WTC11 (cell line): ENCODE measurements at regions not wholly inside any gene's neighbourhood (a gene's known extent, or its start where the extent isn't known, plus 50 kb on each side); places are given as distances from the start of the nearest gene placed in this dataset.

Experiments
- ATAC-seq: fragments of 200-7000 bp; cut with Tn5 transposase; 2 replicates; pipeline ENCODE4 v1.10.0; 2021; ENCODE audit warnings: mild to moderate bottlenecking, moderate library complexity
- CTCF ChIA-PET: fragments of 300-600 bp; sonication (Branson Sonifier 250); formaldehyde crosslinking; loops from one replicate; lab custom pipeline; 2021; ENCODE audit warnings: antibody characterized with exemption; lab: Charles Lee
- POLR2A ChIA-PET: fragments of 350-600 bp; sonication (Branson Sonifier 250); formaldehyde crosslinking; loops from one replicate; lab custom pipeline; 2021; ENCODE audit warnings: antibody characterized with exemption; lab: Charles Lee
- DNase-seq: peaks from one replicate; pipeline ENCODE4 v3.0.0; 2021; ENCODE audit warnings: low spot score
- H3K27ac Mint-ChIP-seq: 2 replicates; pipeline ENCODE4 v1.8.0; 2021; ENCODE audit warnings: mixed read lengths
- H3K27me3 Mint-ChIP-seq: 2 replicates; pipeline ENCODE4 v1.8.0; 2021; ENCODE audit warnings: low read depth, mild to moderate bottlenecking, moderate library complexity, mixed read lengths
- H3K36me3 Mint-ChIP-seq: 2 replicates; pipeline ENCODE4 v1.8.0; 2021; ENCODE audit warnings: mixed read lengths
- H3K4me1 Mint-ChIP-seq: 2 replicates; pipeline ENCODE4 v1.8.0; 2022; ENCODE audit warnings: mixed read lengths
- H3K4me3 Mint-ChIP-seq: 2 replicates; pipeline ENCODE4 v1.8.0; 2021; ENCODE audit warnings: mild to moderate bottlenecking, moderate library complexity, mixed read lengths
- H3K9me3 Mint-ChIP-seq: 2 replicates; pipeline ENCODE4 v1.8.0; 2021; ENCODE audit warnings: mixed read lengths
- FOXJ3 ChIP-seq: sonication (generic); formaldehyde crosslinking; IDR thresholded peaks from 2 replicates; pipeline ENCODE4 v1.9.0; 2021; ENCODE audit warnings: missing genetic modification reagents, mild to moderate bottlenecking, borderline replicate concordance
- FOXP1 ChIP-seq: sonication (generic); formaldehyde crosslinking; IDR thresholded peaks from 2 replicates; pipeline ENCODE4 v1.8.0; 2022; ENCODE audit warnings: missing genetic modification reagents, mild to moderate bottlenecking, moderate library complexity, borderline replicate concordance
- IRF2 ChIP-seq: sonication (generic); formaldehyde crosslinking; IDR thresholded peaks from 2 replicates; pipeline ENCODE4 v1.8.0; 2022; ENCODE audit warnings: low read depth, missing genetic modification reagents, borderline replicate concordance
- NFE2L1 ChIP-seq: sonication (generic); formaldehyde crosslinking; IDR thresholded peaks from 2 replicates; pipeline ENCODE4 v1.8.1; 2023; ENCODE audit warnings: missing genetic modification reagents
- RORB ChIP-seq: fragments of 250-450 bp; sonication (Bioruptor Pico); IDR thresholded peaks from 2 replicates; pipeline ENCODE4 v1.9.0; 2021; ENCODE audit warnings: mild to moderate bottlenecking
- SMAD3 ChIP-seq: sonication (generic); formaldehyde crosslinking; IDR thresholded peaks from 2 replicates; pipeline ENCODE4 v1.8.0; 2022; ENCODE audit warnings: missing genetic modification reagents, mild to moderate bottlenecking, borderline replicate concordance
- SMAD4 ChIP-seq: sonication (generic); formaldehyde crosslinking; IDR thresholded peaks from 2 replicates; pipeline ENCODE4 v1.8.0; 2022; ENCODE audit warnings: mild to moderate bottlenecking, missing genetic modification reagents
- SP1 ChIP-seq: sonication (generic); formaldehyde crosslinking; conservative IDR thresholded peaks from 2 replicates; pipeline ENCODE4 v1.8.1; 2022; ENCODE audit warnings: missing genetic modification reagents
- TEAD1 ChIP-seq: sonication (generic); formaldehyde crosslinking; IDR thresholded peaks from 2 replicates; pipeline ENCODE4 v1.8.0; 2022; ENCODE audit warnings: mild to moderate bottlenecking, missing genetic modification reagents
- ZBTB21 ChIP-seq: sonication (generic); formaldehyde crosslinking; IDR thresholded peaks from 2 replicates; pipeline ENCODE4 v1.8.1; 2023; ENCODE audit warnings: mild to moderate bottlenecking, missing genetic modification reagents, borderline replicate concordance
- TF ChIP-seq, protein P1 (sequence below): sonication (generic); formaldehyde crosslinking; IDR thresholded peaks from 2 replicates; pipeline ENCODE4 v1.8.1; 2023; ENCODE audit warnings: mild to moderate bottlenecking, missing genetic modification reagents, borderline replicate concordance
- TF ChIP-seq, protein P2 (sequence below): sonication (generic); formaldehyde crosslinking; IDR thresholded peaks from 2 replicates; pipeline ENCODE4 v1.8.0; 2023; ENCODE audit warnings: missing genetic modification reagents, mild to moderate bottlenecking, borderline replicate concordance
- TF ChIP-seq, protein P3 (sequence below): fragments of 250-450 bp; sonication (Bioruptor Pico); IDR thresholded peaks from 2 replicates; pipeline ENCODE4 v1.9.0; 2021; ENCODE audit warnings: mild to moderate bottlenecking
- TF ChIP-seq, protein P4 (sequence below): sonication (generic); formaldehyde crosslinking; IDR thresholded peaks from 2 replicates; pipeline ENCODE4 v1.8.1; 2022; ENCODE audit warnings: low read depth, mild to moderate bottlenecking, moderate library complexity, missing genetic modification reagents, borderline replicate concordance

DNA sequence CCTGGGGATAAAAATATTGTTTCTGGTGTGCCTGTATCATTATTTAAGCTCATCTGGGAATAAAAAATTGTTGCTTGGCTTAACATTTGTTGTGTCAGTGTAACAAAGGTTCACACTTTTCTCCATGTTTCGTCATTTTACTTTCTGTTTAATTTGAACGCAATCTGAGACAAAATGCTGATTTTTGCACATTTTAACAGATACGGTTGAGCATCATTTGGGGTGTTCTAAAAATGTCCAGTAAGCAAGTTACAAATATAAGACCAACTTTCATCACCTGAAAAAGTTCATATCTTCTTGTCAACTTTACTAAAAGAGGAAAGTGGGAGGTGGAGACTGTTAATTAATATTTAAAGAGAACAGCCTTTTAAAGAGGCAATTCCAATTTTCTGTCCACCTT is 134.8 kb upstream of the CNTN4 start (continued):
- TF ChIP-seq, protein P1, sequence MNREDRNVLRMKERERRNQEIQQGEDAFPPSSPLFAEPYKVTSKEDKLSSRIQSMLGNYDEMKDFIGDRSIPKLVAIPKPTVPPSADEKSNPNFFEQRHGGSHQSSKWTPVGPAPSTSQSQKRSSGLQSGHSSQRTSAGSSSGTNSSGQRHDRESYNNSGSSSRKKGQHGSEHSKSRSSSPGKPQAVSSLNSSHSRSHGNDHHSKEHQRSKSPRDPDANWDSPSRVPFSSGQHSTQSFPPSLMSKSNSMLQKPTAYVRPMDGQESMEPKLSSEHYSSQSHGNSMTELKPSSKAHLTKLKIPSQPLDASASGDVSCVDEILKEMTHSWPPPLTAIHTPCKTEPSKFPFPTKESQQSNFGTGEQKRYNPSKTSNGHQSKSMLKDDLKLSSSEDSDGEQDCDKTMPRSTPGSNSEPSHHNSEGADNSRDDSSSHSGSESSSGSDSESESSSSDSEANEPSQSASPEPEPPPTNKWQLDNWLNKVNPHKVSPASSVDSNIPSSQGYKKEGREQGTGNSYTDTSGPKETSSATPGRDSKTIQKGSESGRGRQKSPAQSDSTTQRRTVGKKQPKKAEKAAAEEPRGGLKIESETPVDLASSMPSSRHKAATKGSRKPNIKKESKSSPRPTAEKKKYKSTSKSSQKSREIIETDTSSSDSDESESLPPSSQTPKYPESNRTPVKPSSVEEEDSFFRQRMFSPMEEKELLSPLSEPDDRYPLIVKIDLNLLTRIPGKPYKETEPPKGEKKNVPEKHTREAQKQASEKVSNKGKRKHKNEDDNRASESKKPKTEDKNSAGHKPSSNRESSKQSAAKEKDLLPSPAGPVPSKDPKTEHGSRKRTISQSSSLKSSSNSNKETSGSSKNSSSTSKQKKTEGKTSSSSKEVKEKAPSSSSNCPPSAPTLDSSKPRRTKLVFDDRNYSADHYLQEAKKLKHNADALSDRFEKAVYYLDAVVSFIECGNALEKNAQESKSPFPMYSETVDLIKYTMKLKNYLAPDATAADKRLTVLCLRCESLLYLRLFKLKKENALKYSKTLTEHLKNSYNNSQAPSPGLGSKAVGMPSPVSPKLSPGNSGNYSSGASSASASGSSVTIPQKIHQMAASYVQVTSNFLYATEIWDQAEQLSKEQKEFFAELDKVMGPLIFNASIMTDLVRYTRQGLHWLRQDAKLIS (CRISPR knock-in tag) = no peak
- TF ChIP-seq FOXJ3 (CRISPR knock-in tag) (no peak), SP1 (CRISPR knock-in tag) (no peak), NFE2L1 (CRISPR knock-in tag) (no peak)
- TF ChIP-seq, protein P2, sequence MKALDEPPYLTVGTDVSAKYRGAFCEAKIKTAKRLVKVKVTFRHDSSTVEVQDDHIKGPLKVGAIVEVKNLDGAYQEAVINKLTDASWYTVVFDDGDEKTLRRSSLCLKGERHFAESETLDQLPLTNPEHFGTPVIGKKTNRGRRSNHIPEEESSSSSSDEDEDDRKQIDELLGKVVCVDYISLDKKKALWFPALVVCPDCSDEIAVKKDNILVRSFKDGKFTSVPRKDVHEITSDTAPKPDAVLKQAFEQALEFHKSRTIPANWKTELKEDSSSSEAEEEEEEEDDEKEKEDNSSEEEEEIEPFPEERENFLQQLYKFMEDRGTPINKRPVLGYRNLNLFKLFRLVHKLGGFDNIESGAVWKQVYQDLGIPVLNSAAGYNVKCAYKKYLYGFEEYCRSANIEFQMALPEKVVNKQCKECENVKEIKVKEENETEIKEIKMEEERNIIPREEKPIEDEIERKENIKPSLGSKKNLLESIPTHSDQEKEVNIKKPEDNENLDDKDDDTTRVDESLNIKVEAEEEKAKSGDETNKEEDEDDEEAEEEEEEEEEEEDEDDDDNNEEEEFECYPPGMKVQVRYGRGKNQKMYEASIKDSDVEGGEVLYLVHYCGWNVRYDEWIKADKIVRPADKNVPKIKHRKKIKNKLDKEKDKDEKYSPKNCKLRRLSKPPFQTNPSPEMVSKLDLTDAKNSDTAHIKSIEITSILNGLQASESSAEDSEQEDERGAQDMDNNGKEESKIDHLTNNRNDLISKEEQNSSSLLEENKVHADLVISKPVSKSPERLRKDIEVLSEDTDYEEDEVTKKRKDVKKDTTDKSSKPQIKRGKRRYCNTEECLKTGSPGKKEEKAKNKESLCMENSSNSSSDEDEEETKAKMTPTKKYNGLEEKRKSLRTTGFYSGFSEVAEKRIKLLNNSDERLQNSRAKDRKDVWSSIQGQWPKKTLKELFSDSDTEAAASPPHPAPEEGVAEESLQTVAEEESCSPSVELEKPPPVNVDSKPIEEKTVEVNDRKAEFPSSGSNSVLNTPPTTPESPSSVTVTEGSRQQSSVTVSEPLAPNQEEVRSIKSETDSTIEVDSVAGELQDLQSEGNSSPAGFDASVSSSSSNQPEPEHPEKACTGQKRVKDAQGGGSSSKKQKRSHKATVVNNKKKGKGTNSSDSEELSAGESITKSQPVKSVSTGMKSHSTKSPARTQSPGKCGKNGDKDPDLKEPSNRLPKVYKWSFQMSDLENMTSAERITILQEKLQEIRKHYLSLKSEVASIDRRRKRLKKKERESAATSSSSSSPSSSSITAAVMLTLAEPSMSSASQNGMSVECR = no peak

DNA sequence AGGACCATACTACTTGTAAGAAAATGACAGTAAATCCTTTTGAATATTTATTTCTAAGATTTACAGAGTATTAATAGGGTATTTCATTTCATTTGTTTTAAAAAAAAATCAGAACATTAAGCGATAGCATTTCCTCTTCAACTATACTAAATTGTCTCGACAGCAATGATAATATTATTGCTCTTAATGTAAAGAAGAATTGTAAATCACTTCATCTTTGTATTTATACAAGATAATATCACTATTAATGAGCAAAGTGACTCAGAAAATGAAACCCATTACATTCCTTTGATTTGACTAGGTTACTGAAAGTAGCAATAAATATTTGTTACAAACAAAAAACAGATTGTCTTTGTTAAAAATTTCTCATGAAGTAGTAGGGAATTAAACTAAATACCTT is 131.1 kb upstream of the CNTN4 start:
- no peak overlapping the region for H3K4me3 Mint-ChIP-seq
- POLR2A ChIA-PET = no interaction called here
- H3K27ac Mint-ChIP-seq = no peak overlapping the region
- no peaks in the 10 kb centered on the region for H3K27me3 Mint-ChIP-seq
- no peaks in the 10 kb centered on the region for H3K4me1 Mint-ChIP-seq
- TF ChIP-seq SMAD4 (CRISPR knock-in tag) (no peak), IRF2 (no peak), ZBTB21 (no peak), FOXP1 (CRISPR knock-in tag) (no peak), SMAD3 (CRISPR knock-in tag) (no peak), TEAD1 (CRISPR knock-in tag) (no peak), RORB (CRISPR knock-in tag) (no peak)
- TF ChIP-seq, protein P3, sequence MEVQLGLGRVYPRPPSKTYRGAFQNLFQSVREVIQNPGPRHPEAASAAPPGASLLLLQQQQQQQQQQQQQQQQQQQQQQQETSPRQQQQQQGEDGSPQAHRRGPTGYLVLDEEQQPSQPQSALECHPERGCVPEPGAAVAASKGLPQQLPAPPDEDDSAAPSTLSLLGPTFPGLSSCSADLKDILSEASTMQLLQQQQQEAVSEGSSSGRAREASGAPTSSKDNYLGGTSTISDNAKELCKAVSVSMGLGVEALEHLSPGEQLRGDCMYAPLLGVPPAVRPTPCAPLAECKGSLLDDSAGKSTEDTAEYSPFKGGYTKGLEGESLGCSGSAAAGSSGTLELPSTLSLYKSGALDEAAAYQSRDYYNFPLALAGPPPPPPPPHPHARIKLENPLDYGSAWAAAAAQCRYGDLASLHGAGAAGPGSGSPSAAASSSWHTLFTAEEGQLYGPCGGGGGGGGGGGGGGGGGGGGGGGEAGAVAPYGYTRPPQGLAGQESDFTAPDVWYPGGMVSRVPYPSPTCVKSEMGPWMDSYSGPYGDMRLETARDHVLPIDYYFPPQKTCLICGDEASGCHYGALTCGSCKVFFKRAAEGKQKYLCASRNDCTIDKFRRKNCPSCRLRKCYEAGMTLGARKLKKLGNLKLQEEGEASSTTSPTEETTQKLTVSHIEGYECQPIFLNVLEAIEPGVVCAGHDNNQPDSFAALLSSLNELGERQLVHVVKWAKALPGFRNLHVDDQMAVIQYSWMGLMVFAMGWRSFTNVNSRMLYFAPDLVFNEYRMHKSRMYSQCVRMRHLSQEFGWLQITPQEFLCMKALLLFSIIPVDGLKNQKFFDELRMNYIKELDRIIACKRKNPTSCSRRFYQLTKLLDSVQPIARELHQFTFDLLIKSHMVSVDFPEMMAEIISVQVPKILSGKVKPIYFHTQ = no peak
- TF ChIP-seq, protein P4, sequence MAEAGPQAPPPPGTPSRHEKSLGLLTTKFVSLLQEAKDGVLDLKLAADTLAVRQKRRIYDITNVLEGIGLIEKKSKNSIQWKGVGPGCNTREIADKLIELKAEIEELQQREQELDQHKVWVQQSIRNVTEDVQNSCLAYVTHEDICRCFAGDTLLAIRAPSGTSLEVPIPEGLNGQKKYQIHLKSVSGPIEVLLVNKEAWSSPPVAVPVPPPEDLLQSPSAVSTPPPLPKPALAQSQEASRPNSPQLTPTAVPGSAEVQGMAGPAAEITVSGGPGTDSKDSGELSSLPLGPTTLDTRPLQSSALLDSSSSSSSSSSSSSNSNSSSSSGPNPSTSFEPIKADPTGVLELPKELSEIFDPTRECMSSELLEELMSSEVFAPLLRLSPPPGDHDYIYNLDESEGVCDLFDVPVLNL (CRISPR knock-in tag) = no peak
- TF ChIP-seq, all 79 proteins: peak for 0
- Mint-ChIP-seq H3K36me3 (peaks cover 62% of the 10 kb centered on the region), H3K9me3 (peaks cover 81% of the 10 kb centered on the region)
- ATAC-seq (no peak), DNase-seq (no peak)
- CTCF ChIA-PET = no interaction called here
